ENCODE measurements at regions not wholly inside any gene's neighbourhood (a gene's known extent, or its start where the extent isn't known, plus 50 kb on each side); places are given as distances from the start of the nearest gene placed in this dataset.

DNA sequence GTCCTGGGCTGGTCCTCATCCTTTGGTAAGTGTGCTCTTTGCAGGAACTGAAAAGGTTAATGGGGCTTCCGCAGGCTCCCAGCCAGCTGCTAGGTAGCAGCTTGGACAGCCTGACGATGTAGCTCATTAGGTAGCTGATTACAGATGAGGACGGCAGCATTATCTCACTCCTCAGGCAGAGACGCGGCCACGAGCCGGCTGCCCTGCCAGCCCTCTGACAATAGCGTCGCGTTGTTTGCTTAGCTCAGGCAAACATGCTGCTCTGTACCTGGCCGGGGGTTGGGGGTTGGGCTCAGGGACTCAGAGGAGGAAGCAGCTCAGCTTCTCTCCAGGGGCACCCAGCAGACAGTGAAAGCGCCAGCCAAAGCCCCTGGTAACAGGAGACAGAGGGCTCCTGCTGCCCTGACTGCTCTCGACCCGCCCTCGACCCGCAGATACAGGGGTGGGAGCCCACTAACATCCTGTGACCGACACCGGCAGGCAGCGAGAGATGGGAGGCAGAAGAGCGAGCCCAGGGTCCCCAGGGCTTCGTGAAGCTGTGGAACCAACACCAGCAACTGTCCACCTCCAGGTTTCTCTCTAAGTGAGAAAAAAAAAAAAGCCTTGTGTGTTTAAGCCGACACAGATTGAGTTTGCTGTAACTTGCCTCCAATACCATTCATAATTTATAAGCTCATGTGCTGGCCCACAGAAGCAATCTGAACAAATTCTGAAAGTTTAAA is 53.4 kb upstream of the DLK1 start:
- no peak for DNase-seq

DNA sequence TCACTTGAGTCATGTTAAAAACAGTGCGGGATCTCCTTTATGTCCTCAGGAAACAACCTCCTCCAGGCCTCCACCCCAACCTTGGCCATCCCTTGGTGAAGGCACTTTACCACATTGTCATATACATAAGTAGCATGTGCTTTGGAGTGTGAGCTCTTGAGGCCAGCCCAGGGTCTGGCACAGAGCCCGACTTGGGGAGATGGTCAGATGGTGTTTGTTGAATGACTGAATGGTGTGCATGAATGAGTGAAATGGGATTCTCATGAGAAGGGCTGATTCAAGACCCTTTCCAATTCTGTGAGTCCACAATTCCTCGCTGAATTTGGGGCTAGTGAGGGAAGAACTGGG is 52.9 kb upstream of the DLK1 start:
- no peak for DNase-seq

DNA sequence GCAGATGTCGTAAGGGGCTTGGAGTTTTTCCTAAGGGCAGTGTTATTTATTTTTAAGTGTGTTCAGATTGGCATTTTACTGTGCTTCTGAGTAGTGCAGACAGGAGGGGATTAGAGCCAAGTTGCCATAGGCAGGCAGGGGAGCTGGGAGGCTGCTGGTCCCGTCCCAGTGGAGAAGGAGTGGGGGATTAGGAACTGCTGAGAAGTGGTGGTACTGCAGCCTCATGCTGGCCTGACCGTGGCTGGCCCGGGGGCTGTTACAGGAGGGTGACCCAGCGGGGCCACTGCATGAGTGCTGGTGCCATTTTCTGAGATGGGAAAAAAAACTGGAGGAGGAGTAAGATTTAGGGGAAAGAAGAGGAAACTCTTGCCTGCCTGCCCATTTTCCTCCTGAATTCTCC is 52.3 kb upstream of the DLK1 start:
- no peak for DNase-seq

DNA sequence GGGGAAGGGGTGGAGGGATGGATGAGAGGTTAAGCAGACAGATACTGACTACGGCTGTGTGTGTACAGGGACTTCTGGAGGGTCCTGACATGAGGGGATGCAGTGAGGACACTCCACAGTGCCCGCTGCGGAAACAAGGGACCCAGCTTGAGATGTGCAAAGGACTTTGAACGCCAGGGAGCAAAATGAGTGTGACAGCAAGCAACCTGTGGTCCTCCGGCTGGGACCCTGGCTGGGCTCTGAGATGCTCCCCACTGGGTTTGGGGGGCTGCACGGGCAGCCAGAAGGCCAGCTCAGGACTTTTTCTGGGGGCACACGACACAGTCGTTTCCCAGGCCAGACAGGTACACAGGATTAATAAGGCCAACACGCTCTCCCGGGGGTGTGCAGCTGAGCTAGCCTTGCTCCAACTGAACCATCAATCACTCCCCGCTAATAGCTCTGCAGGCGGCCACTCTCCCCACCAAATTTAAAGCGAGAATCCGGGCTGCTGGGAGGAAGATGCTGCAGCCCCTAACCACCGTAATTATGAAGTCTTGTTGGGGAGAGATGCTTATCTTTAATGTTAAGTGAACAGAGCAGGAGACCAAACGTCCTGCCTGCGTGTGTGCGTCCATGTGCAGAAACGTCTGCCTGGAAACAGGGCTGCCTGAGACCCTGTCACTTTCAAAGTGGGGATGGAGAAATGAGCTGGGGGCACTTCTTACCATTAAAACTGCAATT is 51.6 kb upstream of the DLK1 start:
- DNase-seq: no peak

DNA sequence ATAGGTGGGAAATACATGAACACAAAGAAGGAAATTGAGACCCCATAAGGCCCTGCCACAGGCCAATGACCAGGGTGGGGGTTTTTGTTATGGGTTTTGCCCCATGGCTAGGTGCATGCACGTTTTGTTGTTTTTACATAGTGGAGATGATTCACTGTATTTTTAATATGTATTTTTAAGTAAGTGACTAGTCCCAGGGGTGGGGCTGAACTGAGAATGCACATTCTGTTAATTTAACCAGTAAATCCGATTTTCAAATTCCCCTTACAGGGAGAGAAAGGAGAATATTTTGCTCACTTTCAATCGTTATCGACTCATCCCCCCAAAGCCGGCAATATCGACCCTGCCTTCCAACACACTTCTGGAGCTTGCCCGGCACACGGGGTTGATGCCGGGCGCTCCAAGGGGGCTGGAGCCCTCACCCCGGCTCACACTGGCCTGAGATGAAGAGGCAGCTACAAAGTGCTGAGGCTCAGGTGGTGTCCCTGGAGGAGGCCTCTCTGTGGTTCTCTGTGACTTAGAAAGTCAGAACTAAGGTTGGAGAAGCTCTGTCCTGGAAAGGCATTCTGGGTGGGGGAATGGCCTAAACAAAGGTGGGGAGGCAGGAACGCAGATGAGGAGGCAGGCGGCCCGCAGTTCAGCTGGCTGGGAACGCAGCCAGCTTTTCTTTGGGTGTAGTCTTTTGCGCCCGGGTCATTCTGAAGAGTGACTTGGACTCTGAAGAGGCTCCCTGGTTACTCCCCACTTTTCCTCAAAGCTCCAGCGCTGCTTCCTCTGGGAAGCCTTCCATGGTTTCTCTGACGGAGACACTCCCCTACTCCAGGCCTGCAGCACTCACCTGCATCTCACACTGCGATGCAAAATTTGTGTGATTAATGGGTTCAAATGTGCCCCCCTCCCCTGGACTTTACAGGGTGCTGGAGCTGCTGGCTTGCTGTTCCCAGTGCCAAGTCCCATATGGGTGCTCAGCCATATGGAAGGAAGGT is 50.7 kb upstream of the DLK1 start:
- DNase-seq: no peak

All from amygdala (tissue), 56 donors.